ENCODE measurements at regions not wholly inside any gene's neighbourhood (a gene's known extent, or its start where the extent isn't known, plus 50 kb on each side); places are given as distances from the start of the nearest gene placed in this dataset.

DNA sequence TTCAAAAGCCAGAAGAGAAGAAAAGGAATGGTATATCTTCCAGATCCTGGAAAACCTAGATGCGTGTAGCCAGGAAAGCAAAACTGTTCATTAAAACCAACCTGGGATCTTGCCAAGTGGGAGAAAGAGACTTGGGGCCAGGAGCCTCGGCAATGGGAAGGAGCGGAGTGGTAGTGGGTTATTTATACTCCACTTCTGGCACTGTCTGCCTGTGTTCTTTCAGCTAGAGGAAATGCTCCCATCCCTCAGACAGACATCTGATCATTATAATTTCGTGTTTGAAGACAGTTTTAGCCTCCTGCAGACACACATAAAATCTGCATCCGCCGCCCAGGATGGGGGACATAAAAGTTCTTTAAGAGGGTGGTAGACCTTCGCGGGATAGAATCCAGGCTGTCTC, 421.6 kb downstream of the RPS24 start:
- H3K4me1 Mint-ChIP-seq: no peaks in the 10 kb centered on the region
- H3K9me3 Mint-ChIP-seq: no peaks in the 10 kb centered on the region
- no peaks in the 10 kb centered on the region for H3K27me3 Mint-ChIP-seq
- no peak for ATAC-seq (replicated peaks)
- no peaks in the 10 kb centered on the region for H3K36me3 Mint-ChIP-seq (ENCODE audit: low read depth)
- no peak overlapping the region for H3K4me3 Mint-ChIP-seq
- no peak overlapping the region for H3K27ac Mint-ChIP-seq

DNA sequence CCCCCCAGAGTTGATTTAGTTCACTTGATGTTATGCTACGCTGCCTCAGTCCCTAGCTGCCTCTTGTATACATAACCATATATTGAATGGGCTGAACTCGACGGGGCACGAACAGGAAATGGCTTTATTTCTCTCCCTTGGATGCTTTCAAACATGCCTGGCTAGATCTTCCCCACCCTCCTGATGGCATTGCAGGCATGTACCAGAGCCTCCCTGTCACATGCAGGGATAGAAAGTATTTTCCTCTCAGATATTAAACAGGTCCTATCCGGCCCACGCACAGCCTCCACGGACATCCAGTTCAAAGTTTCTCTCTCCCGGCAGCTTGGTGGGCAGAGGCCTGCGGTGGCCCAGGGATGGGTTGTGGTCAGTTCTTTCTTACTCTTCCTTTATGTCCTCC, 422.1 kb downstream of the RPS24 start:
- Mint-ChIP-seq H3K4me3 (no peak overlapping the region), H3K36me3 (ENCODE audit: low read depth) (no peaks in the 10 kb centered on the region), H3K9me3 (no peaks in the 10 kb centered on the region), H3K27ac (no peak overlapping the region), H3K4me1 (no peaks in the 10 kb centered on the region), H3K27me3 (no peaks in the 10 kb centered on the region)
- no peak for ATAC-seq (replicated peaks)

DNA sequence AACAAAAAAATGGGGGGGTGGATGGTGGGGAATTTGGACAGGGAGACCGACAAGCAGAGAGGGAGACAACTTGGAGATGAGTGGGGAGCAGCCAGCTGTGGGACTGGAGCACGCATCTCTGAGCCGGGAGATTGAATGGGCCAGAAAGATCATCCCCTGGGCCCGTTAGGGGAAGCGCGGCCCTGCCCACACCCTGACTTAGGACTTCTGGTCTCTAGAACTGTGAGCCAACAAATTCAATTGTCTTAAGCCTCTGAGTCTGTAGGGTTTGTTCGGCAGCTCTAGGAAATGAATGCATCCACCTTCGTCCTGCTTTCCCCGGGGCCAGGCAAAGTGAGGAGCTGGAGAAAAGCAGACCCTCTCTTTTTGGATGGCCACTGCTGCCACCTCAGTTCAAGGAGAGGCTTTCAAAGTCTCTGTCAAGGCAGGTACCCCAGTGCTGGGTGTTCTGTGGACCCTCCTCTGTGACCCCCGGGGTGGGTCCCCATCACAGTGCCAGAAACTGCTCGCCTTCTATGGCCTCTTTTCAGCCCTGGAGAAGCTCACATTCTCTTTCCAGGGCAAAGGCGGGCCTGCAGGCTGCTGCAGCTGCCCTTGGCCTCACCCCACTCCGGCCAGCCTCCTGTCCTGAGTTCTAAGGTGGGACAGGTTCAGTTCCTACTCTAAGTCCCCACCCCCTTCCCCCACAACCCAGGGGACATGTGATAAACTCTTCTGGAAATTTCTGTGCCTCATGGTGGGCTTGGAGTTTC, 423.2 kb downstream of the RPS24 start:
- H3K4me3 Mint-ChIP-seq: no peak overlapping the region
- H3K9me3 Mint-ChIP-seq: no peaks in the 10 kb centered on the region
- no peak overlapping the region for H3K27ac Mint-ChIP-seq
- no peak for ATAC-seq (replicated peaks)
- no peaks in the 10 kb centered on the region for H3K27me3 Mint-ChIP-seq
- H3K4me1 Mint-ChIP-seq: no peaks in the 10 kb centered on the region
- no peaks in the 10 kb centered on the region for H3K36me3 Mint-ChIP-seq (ENCODE audit: low read depth)

DNA sequence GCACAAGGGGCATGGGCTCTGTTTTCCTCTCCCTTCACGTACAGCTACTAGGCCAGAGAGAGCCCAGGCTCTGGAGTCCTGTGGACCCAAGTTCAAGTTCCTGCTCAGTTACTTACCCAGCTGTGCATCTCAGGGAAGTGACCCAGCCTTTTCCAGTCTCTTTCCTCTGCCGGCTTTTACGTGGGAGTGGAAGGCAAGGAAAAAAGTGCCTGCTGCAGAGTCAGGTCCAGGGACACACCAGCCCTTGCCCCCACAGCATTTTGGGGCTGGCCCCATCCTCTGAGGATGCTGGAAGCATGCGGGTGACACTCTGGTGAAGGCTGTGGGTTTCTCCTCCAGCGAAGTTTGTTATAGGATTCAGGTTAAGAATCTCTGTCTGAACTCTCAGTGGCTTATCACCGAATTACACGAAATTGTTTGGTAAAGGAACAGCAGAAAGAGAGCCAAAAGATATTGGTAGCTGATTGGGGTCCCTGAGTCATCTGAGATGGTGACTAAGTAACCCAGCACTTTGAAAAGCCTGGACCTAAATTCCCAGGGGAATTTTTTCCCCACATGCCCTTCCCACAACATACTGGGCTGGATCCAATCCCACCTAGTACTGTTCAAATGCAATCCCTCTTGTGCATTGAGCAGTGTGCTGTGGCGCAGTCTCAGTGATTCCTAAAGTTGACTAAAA, 424.3 kb downstream of the RPS24 start:
- Mint-ChIP-seq H3K4me3 (no peak overlapping the region), H3K27me3 (peaks cover 8% of the 10 kb centered on the region), H3K36me3 (ENCODE audit: low read depth) (no peaks in the 10 kb centered on the region), H3K27ac (no peak overlapping the region), H3K4me1 (no peaks in the 10 kb centered on the region), H3K9me3 (no peaks in the 10 kb centered on the region)
- ATAC-seq (replicated peaks): no peak

DNA sequence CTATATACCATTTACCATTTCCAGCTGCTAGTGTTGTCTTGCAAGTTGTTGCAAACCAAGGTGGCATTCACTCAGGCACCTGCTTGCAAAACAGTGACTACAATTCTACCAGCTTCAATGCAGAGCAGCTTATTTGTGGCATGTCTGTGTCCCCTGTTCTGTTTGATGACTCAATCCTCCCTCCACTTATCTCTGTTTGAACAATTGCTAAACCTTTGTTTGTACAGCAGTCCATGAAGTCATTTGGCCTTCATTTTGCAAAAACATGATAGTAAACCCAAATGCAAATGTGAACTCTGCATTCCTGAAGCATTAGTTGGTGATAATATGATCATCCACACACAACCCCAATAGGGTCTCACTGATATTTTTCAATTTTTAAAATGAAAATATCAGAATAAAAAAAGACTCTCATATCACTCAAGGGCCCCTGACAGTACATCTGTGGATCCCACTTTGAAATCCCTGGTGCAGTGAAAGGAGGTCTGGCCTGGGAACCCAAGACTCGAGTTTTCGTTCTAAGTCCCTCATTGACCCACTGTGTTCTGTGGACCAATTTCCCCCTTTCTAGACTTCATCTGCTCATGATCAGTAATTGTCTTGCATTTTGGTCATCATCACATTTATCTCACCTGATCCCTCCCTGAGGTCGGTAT, 425.4 kb downstream of the RPS24 start:
- Mint-ChIP-seq H3K9me3 (no peaks in the 10 kb centered on the region), H3K36me3 (ENCODE audit: low read depth) (no peaks in the 10 kb centered on the region), H3K27me3 (peaks cover 14% of the 10 kb centered on the region), H3K4me3 (no peak overlapping the region), H3K27ac (no peak overlapping the region), H3K4me1 (no peaks in the 10 kb centered on the region)
- ATAC-seq (replicated peaks): peak; percentile 31

DNA sequence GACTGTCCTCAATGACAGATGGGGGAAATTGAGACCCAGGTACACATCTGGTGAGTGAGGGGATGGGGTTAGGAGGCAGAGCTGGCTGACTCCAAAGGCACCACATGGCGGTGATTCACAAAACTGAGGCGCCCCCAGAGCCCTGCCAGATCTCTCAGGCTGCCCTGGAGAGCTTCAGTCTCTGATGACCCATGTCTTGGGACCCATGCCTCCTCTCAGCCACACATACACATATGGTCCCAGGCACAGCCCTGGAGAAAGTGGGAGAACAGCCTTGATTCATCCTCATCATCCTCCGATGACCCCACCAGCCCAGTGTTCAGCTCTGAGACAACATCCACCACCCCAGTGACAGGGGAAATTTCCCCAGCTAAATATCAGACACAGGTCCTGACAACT, 426.0 kb downstream of the RPS24 start:
- no peaks in the 10 kb centered on the region for H3K9me3 Mint-ChIP-seq
- H3K4me1 Mint-ChIP-seq: no peaks in the 10 kb centered on the region
- H3K27me3 Mint-ChIP-seq: peaks cover 16% of the 10 kb centered on the region
- H3K36me3 Mint-ChIP-seq (ENCODE audit: low read depth): no peaks in the 10 kb centered on the region
- ATAC-seq (replicated peaks): no peak
- H3K4me3 Mint-ChIP-seq: no peak overlapping the region
- no peak overlapping the region for H3K27ac Mint-ChIP-seq

DNA sequence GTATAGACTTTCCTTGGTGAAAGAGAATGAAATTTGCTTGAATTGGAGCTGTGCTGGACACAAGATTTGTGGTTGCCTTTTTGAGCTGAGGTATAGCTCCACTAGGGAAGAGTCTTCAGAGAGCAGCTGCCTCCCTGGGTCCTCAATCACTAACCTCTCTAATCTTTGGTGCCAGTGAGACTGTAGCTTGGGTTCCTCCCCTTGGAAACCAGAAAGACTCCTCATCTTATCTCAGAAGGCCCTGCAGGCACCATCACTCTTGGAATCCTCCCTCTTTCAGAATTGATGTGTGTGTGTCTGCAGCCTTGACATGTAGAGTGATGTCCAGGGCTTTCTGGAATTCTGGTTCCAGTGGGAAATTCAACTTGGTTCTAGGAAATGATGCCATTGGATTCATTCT, 426.5 kb downstream of the RPS24 start:
- Mint-ChIP-seq H3K4me1 (no peaks in the 10 kb centered on the region), H3K4me3 (no peak overlapping the region), H3K27me3 (peaks cover 17% of the 10 kb centered on the region), H3K36me3 (ENCODE audit: low read depth) (no peaks in the 10 kb centered on the region), H3K27ac (no peak overlapping the region), H3K9me3 (no peaks in the 10 kb centered on the region)
- no peak for ATAC-seq (replicated peaks)

DNA sequence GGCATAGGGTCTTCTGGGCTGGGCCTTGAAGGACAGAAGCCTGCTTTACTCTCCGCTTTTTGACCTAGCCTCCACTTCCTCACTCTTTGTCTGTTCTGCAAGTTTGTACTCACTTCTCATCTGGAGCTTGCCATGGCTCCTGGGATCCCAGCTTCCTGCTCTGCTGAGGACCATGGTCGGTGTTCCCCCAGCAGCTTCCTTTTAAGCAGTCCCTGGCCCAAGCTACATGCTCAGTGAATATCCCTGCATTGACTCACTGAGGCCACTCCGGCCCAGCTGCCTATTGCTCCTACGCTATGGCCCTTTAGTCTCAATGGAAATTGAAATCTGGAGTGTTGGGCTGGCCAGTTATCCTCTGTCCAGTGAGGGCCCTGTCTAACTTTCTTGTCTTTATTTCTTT, 427.7 kb downstream of the RPS24 start:
- H3K36me3 Mint-ChIP-seq (ENCODE audit: low read depth): no peaks in the 10 kb centered on the region
- H3K4me3 Mint-ChIP-seq: no peak overlapping the region
- H3K4me1 Mint-ChIP-seq: no peaks in the 10 kb centered on the region
- no peaks in the 10 kb centered on the region for H3K9me3 Mint-ChIP-seq
- peaks cover 17% of the 10 kb centered on the region for H3K27me3 Mint-ChIP-seq
- no peak overlapping the region for H3K27ac Mint-ChIP-seq
- no peak for ATAC-seq (replicated peaks)

DNA sequence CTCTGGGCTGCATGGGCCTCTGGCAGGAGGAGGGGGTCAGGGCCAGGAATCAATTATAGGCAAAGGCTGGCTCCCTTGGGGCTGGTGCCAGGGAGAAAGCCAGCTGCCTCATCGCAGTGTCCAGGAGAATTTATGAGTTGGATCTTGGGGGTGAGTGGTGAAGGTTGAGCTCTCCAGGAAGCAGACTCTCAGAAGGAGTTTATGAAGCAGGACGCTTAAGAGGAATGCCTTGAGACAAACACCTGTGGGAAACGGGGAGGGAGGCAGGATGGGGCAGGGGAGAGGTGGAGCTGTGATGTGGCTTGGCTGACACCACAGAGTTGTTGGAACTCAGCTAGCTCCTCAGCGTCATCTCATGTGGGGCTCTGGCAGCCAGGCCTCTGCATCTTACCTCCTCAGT, 428.5 kb downstream of the RPS24 start:
- Mint-ChIP-seq H3K9me3 (no peaks in the 10 kb centered on the region), H3K36me3 (ENCODE audit: low read depth) (no peaks in the 10 kb centered on the region), H3K4me1 (no peaks in the 10 kb centered on the region), H3K4me3 (no peak overlapping the region), H3K27me3 (peaks cover 17% of the 10 kb centered on the region), H3K27ac (no peak overlapping the region)
- no peak for ATAC-seq (replicated peaks)

DNA sequence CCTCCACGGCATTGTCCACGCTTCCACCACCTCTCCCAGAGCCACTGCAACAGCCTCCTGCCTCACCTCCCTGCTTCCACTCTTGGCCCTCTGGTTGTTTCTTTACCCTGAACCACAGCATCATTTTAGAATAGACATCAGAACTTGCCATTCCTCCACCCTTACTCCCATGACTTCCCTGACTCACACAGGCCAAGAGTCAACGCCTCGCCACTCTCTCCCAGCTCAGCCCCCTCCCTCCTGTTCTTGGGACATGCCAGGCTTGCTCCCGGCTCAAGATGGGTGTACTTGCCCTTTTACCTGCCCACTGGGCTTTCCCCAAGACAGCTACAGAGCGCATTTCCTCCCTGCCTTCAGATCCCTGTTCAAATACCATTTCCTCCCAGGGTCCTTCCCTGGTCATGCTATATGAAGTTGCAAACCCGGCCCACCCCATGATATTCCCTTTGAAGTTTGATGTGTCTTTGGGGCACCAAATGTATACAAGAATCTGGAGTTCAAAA, 429.1 kb downstream of the RPS24 start:
- Mint-ChIP-seq H3K27me3 (peaks cover 17% of the 10 kb centered on the region), H3K36me3 (ENCODE audit: low read depth) (no peaks in the 10 kb centered on the region), H3K27ac (no peak overlapping the region), H3K9me3 (no peaks in the 10 kb centered on the region), H3K4me3 (no peak overlapping the region), H3K4me1 (no peaks in the 10 kb centered on the region)
- no peak for ATAC-seq (replicated peaks)

DNA sequence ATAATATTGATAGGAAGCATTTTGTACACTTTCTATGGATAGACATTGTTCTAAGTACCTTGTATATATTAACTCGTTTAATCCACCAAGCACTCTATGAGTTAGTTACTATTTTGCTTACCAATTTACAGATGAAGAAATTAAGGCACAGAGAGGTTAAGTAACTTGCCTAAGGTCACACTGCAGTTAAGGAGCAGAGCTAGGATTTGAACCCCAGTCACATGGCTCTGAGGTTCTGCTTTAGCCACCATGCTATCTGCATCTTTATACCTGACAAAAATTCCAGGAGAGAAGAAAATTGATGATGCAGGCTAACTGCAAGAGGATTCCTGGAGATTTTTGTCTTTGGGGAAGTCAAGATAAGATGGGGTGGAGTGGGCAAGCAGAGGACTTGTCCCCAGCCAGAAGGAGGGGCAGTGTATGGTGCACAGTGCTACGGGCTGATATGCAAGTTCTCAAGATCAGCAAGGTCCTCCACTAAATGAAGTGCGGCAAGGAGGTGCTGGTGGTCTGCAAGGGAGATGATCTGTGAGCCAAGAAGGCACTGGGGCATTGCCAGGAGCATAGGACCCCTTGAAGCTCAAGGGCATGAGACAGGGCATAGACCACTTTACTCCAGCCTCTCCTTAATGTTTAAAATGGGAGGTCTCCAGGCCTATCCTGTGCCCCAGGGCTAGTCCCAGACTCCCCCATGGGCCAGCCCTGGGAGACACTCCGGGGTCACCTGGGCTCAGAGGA, 430.6 kb downstream of the RPS24 start:
- H3K9me3 Mint-ChIP-seq: no peaks in the 10 kb centered on the region
- no peak overlapping the region for H3K4me3 Mint-ChIP-seq
- no peak overlapping the region for H3K27ac Mint-ChIP-seq
- H3K36me3 Mint-ChIP-seq (ENCODE audit: low read depth): no peaks in the 10 kb centered on the region
- ATAC-seq (replicated peaks): no peak
- H3K27me3 Mint-ChIP-seq: peaks cover 17% of the 10 kb centered on the region
- no peaks in the 10 kb centered on the region for H3K4me1 Mint-ChIP-seq

DNA sequence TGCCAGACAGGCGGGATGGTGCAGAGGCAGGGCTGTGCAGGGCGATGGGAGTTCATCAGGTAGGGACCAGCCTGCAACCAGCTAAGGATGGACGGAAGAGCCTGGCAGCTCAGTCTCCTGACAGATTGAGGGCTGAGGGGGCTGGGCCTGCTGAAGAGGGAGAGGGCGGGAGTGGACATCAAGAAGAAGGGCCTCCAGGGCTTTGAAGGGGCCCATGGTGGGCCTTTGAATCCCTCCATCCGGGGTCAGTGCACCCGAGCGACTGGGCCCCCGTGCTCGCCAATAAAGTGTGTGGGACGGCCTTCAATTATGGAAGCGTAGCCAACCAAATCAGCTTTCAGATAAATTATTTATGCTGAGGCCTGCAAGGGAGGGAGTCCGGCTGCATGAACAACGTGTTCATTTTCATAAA, 431.2 kb downstream of the RPS24 start:
- Mint-ChIP-seq H3K36me3 (ENCODE audit: low read depth) (no peaks in the 10 kb centered on the region), H3K9me3 (no peaks in the 10 kb centered on the region), H3K4me3 (no peak overlapping the region), H3K4me1 (no peaks in the 10 kb centered on the region), H3K27ac (no peak overlapping the region), H3K27me3 (peaks cover 17% of the 10 kb centered on the region)
- ATAC-seq (replicated peaks): no peak

DNA sequence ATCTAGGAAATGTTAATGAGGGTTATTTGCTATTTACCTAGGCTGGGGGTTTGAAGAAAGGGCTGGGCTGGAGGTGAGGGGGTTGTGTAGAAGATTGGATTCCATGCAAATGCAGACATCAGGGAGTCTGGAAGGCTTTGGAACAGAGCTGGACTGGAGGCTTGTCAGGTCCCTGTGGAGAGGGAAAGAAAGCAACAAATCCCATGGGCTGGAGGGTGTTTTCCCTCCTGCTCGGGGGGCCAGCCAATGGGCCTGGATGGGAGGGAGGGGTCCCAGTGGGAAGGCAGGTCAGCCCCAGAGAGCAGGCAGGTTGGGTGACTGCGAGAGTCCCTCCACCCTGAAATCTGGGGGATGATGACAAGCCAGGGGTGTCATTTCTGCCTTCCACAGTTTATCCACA, 431.8 kb downstream of the RPS24 start:
- H3K4me3 Mint-ChIP-seq: no peak overlapping the region
- H3K9me3 Mint-ChIP-seq: no peaks in the 10 kb centered on the region
- H3K27ac Mint-ChIP-seq: no peak overlapping the region
- ATAC-seq (replicated peaks): no peak
- H3K36me3 Mint-ChIP-seq (ENCODE audit: low read depth): no peaks in the 10 kb centered on the region
- peaks cover 17% of the 10 kb centered on the region for H3K27me3 Mint-ChIP-seq
- no peaks in the 10 kb centered on the region for H3K4me1 Mint-ChIP-seq

DNA sequence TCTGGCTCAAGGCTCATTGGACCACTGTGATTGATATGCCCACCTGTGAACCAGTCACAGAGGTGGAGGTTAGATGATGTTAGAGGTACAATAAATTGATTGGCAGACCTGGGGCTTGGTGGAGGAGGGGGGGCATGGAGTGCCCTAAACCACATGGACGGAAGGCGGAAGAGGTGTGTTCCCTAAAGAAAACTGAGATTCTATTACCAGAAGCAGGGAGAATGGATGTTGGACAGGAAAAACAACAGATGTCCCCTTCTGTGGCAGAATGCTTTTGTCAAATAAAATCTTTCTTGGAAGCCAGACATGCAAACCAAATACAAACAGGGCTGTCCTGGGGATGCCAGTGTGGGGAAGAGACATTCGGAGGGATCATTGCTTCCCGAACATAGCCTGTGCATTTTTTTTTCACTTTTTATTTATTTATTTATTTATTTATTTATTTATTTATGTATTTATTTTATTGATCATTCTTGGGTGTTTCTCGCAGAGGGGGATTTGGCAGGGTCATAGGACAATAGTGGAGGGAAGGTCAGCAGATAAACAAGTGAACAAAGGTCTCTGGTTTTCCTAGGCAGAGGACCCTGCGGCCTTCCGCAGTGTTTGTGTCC, 433.9 kb downstream of the RPS24 start:
- no peak for ATAC-seq (replicated peaks)
- H3K4me1 Mint-ChIP-seq: no peaks in the 10 kb centered on the region
- H3K27ac Mint-ChIP-seq: no peak overlapping the region
- H3K27me3 Mint-ChIP-seq: peaks cover 12% of the 10 kb centered on the region
- no peak overlapping the region for H3K4me3 Mint-ChIP-seq
- no peaks in the 10 kb centered on the region for H3K9me3 Mint-ChIP-seq
- no peaks in the 10 kb centered on the region for H3K36me3 Mint-ChIP-seq (ENCODE audit: low read depth)

All from activated T-helper 17 cell treated with anti-CD3 and anti-CD28 coated beads, Interleukin-2, amount 50 U/mL, for 72 hours (primary cell).